HepG2 (cell line): ENCODE measurements at regions not wholly inside any gene's neighbourhood (a gene's known extent, or its start where the extent isn't known, plus 50 kb on each side); places are given as distances from the start of the nearest gene placed in this dataset.

Source experiments
- CCAR2 ChIP-seq: fragments of 200-400 bp; formaldehyde crosslinking; optimal IDR thresholded peaks from 2 replicates; pipeline ENCODE3; 2018; ENCODE audit warnings: low read depth, mild to moderate bottlenecking, low read length, moderate library complexity
- USF2 ChIP-seq, 2 experiments: sonication (generic) in 1 of 2; formaldehyde crosslinking in 1 of 2; IDR thresholded peaks; 2 replicates each; pipeline versions ENCODE4 v1.5.1 to v1.6.1; 2011 to 2020; ENCODE audit warnings: borderline replicate concordance in 1 of 2, low read depth in 1 of 2, low read length in 1 of 2, mild to moderate bottlenecking in 1 of 2, missing genetic modification reagents in 1 of 2, moderate library complexity in 1 of 2
- TF ChIP-seq, protein P1 (sequence below): sonication (generic); formaldehyde crosslinking; IDR thresholded peaks from 2 replicates; pipeline ENCODE4 v1.9.0; 2021; ENCODE audit warnings: missing genetic modification reagents, borderline replicate concordance
- TF ChIP-seq, protein P2 (sequence below): sonication (generic); formaldehyde crosslinking; IDR thresholded peaks from 2 replicates; pipeline ENCODE4 v1.4.0; 2020; ENCODE audit warnings: missing genetic modification reagents, mild to moderate bottlenecking, borderline replicate concordance

GRCh38 chr13:104875038-104875754 lies 1660.3 kb downstream of the EFNB2 start (continued):
- TF ChIP-seq, protein P1, sequence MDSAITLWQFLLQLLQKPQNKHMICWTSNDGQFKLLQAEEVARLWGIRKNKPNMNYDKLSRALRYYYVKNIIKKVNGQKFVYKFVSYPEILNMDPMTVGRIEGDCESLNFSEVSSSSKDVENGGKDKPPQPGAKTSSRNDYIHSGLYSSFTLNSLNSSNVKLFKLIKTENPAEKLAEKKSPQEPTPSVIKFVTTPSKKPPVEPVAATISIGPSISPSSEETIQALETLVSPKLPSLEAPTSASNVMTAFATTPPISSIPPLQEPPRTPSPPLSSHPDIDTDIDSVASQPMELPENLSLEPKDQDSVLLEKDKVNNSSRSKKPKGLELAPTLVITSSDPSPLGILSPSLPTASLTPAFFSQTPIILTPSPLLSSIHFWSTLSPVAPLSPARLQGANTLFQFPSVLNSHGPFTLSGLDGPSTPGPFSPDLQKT (CRISPR knock-in tag) = no peak
- no peak for TF ChIP-seq CCAR2
- no peak for TF ChIP-seq USF2 (IDR thresholded peaks at IDR 0.05; ENCODE audit: low read depth, low read length)
- TF ChIP-seq USF2 (CRISPR knock-in tag; IDR thresholded peaks at IDR 0.05; ENCODE audit: borderline replicate concordance) = no peak
- TF ChIP-seq, protein P2, sequence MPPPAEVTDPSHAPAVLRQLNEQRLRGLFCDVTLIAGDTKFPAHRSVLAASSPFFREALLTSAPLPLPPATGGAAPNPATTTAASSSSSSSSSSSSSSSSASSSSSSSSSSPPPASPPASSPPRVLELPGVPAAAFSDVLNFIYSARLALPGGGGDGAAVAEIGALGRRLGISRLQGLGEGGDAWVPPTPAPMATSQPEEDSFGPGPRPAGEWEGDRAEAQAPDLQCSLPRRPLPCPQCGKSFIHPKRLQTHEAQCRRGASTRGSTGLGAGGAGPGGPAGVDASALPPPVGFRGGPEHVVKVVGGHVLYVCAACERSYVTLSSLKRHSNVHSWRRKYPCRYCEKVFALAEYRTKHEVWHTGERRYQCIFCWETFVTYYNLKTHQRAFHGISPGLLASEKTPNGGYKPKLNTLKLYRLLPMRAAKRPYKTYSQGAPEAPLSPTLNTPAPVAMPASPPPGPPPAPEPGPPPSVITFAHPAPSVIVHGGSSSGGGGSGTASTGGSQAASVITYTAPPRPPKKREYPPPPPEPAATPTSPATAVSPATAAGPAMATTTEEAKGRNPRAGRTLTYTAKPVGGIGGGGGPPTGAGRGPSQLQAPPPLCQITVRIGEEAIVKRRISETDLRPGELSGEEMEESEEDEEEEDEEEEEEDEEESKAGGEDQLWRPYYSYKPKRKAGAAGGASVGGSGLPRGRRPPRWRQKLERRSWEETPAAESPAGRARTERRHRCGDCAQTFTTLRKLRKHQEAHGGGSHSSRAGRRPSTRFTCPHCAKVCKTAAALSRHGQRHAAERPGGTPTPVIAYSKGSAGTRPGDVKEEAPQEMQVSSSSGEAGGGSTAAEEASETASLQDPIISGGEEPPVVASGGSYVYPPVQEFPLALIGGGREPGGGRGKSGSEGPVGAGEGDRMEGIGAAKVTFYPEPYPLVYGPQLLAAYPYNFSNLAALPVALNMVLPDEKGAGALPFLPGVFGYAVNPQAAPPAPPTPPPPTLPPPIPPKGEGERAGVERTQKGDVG (CRISPR knock-in tag) = no peak
- TF ChIP-seq, all 625 proteins: peak for 0
